GM18951 (cell line): ENCODE measurements at regions not wholly inside any gene's neighbourhood (a gene's known extent, or its start where the extent isn't known, plus 50 kb on each side); places are given as distances from the start of the nearest gene placed in this dataset.
"Not testable (repeated sequence)": the region's sequence is repeated elsewhere in the genome, so short reads cannot be mapped to it uniquely, and the experiment has no call there.

Source experiments
- POLR2A ChIP-seq: IDR thresholded peaks from 4 replicates; pipeline ENCODE4 v1.6.1; 2011; ENCODE audit warnings: mild to moderate bottlenecking; ENCODE audit not compliant: insufficient read length, insufficient read depth; ENCODE audit errors: extremely low read depth
- in situ Hi-C: fragments of 300-500 bp; cut with MboI; formaldehyde crosslinking; loops from one replicate; pipeline ENCODE4 v1.12.0; 2022; ENCODE audit warnings: low sequenced_read_pairs, mixed read lengths, inconsistent platforms; ENCODE audit not compliant: unreplicated experiment

DNA sequence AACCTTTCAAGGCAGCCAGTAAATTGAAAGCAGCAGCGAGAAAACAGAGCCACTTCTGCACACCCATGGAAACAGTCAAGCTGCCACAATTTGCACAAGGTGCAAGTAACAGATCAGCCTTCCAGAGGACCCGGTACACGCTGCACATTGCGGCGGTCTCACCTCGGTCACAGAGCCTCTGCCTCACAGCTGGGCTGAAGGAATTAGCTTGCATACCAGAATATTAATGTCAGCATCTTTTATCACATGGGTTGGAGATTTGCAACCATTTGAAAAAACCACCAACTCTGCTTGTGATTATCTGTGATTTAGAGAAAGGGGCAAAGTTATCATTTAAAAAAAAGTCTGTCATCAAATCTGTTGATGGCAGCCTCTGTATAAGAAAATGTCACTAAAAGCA, 330.5 kb upstream of the TCF4 start:
- in situ Hi-C loops, result no loop called here
- no peak for TF ChIP-seq POLR2A

DNA sequence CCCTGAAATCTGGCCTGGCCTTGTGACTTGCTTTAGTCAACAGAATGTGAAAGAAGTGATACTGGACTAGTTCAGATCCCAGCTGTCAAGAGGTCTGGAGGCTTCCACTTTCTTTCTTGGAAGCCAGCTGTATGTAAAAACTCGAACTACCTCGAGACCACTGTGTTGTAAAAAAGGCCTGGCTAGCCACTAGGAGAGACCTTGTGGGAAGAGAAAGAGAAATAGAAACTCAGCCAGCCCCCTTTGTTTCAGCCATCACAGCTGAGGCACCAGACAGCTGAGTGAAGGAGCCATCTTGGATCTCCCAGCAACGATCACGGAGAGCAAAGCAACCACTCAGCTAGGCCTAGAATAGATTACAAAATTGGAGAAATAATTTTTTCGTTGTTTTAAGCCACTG, 324.9 kb upstream of the TCF4 start:
- no peak for TF ChIP-seq POLR2A
- in situ Hi-C loops, result no loop called here

DNA sequence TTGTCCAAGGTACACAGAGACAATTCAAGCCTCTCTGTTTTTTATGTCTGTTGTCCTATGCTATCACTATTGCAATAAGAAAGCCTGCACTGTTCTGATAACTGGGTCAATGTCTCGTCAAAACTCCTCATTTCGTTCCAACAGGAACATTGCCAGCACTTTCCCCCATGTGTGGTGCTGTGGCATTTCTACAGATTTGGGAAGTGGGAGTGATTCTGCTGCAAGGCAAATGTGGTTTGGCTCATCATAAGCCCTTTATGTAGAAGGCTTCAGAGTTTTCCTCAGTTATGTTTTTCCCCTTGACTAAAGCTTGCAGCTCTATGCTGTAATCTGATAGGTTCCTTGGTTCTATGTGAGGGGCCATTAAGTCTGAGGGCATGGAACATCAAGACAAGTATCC, 324.1 kb upstream of the TCF4 start:
- in situ Hi-C loops, result no loop called here
- TF ChIP-seq POLR2A, result no peak

DNA sequence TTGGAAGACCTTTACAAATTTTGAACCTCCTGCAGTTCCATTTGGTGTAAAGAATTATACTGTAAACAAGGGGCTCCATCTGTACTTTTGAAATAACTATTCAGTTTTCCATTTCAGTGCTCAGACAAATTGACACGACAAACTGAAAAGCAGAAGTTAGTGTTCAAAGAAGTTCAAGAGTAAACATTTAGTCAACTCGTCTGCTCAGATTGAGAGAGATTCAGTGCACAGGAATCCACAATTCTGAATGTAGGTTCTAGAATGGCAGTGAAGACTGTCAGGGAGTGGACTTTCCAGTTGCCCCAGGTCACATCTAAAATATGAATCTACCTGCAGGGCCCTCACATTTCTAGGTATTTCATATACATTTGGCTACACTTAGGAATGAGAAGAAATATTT, 322.3 kb upstream of the TCF4 start:
- in situ Hi-C loops, result no loop called here
- no peak for TF ChIP-seq POLR2A

DNA sequence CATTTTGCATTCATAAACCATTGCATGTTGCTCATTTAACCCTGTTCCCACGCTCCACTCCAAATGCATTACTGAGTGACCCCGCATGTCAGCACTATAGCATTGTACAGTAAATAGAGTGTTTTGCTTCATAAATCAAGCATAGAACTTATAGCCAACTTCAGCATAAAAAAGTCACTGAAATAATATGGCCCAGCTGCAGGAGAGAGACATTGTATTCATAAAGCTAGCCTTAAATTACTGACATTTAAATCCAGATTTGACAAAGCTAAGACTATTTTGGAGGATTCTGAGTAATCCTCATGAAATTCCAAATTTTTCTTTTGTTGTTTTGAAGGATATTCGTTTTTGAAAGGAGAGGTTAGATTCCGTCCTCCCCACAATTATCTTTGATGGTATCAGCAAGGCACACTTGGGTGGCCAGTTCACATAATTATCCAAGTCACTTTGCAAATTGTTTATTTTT, 320.9 kb upstream of the TCF4 start:
- in situ Hi-C loops, result no loop called here
- TF ChIP-seq POLR2A, result no peak

DNA sequence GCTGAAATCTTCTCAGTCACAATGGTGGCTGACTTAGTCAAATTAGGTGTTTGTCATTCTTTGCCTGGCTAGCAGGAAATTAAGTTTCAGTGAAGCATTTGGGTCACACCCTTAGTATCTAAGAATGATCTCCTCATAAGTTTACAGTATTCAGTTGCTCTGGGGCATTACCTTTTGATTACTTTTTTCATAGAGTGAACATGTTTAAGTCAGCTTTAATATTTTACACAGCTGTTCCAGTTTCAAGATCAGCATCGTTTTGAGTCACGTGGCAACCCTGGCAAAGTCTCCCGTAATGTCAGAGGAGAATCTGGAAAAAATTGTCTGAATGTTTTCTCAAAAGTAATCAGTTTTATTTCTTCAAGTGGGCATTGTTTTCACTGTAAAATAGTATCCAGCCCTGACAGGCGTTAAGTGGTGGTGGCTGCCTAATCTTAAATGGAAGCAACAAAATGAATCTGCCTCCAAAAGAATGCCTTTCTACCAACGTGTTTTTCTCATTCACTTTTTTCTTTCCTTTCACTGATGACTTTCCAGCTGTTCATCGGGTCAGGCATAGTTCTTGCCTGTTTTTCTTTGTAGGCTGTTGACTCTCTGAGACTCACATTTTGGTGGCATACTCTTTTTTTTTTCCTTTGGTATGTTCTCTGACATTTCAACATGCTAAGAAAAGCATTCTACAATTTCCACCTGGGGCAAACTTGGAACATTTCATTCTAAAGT, 319.6 kb upstream of the TCF4 start:
- TF ChIP-seq POLR2A, result no peak
- in situ Hi-C loops, result no loop called here

DNA sequence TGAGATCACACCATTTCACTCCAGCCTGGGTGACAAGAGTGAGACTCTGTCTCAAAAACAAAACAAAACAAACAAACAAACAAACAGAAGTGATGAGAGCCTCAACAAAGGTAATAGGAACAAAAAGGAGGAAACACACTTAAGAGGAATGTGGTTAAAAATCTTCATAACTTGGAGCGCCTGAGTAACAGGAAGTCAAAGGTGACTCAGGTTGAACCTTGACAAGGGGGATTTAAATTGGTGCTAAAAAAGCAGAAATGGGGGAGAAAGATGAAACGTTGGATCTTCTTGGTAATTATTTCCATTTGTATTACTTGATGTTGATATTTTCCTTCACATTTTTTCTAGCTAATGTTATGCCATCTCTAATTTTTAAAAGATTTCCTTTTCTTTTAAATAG, 318.5 kb upstream of the TCF4 start:
- in situ Hi-C loops, result no loop called here
- no peak for TF ChIP-seq POLR2A

DNA sequence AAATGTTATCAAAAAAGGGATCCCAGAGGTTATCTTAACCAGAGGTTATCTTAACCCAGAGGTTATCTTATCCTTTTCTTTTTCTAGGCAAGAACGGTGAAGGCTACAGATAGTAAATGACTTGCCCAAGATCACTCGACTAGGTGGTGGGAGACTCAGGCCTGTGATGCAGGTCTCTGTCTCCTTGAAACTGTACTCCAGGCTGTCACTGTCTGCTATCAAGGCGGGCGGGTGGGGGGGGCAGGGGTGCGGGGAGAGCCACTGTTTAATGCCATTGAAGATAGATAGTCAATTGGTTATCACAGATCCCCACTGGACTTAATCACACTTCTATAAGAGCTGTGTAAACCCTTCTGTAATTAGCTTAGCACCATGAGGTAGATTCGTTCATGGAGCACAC, 315.9 kb upstream of the TCF4 start:
- no peak for TF ChIP-seq POLR2A
- in situ Hi-C loops, result no loop called here

DNA sequence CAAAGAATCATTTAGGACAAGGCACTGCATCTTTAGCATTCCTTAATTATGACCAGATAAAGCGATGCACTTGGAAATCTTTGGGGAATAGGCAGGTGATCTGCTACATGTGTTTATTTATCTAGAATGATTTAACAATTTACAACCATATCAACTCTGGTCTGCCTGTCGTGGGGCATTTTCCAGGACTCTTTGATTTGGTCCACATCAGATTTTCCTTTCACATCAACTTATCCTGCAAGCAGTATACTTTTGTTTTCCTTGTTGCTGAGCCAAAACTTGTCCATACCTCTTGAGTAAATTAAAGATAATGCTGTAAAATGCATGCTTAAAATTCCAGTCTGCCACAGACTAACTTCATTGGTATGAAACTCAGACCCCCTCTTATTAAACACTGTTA, 312.4 kb upstream of the TCF4 start:
- no peak for TF ChIP-seq POLR2A
- in situ Hi-C loops, result no loop called here

DNA sequence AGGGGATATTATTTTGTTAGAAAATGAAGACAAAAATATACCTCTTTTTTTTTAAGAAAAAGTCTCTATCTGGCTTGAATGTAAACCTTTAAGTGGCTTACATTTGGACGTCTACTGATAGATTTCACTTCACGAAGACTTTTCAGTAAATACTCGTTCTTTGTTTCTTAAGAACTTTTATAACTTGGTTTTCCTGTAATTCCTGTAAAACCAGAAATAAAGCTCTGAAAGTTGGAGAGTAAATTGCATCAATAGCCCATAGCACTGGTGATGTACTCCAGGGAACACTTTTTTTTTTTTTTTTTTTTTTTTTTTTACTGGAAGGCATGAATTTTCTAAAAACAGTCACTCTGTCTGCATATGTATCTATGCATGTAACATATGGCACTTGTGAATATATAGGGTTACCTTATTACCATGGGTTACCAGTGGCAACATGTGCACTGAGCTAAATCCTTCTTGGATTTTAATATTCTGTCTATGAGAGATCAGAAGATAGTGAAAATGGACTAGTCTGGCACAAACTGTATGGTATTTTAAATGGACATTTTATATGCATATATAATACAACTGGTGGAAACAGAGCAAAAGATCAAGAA, 309.2 kb upstream of the TCF4 start:
- no peak for TF ChIP-seq POLR2A

DNA sequence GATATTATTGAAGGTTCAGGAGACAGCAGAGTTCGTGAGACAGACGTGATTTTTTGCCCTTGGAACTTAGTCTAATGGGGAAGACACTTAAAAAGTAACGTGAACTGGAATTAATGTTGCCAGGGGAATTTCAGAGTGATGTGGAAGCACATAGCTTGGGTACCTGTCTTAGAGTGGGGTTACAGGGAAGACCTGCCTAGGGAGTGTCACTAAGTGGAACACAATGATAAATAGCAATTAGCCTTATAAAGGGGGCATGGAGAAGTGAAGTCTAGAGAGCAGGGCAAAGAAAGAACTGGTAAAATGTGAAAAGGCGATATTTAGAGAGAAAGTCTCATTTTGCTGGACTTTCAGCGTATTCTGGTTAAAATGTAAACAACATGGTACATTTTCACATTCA, 306.0 kb upstream of the TCF4 start:
- no peak for TF ChIP-seq POLR2A
- in situ Hi-C loops, result no loop called here

More for the DNA sequence above, 309.2 kb upstream of the TCF4 start:
- in situ Hi-C loops, result no loop called here

DNA sequence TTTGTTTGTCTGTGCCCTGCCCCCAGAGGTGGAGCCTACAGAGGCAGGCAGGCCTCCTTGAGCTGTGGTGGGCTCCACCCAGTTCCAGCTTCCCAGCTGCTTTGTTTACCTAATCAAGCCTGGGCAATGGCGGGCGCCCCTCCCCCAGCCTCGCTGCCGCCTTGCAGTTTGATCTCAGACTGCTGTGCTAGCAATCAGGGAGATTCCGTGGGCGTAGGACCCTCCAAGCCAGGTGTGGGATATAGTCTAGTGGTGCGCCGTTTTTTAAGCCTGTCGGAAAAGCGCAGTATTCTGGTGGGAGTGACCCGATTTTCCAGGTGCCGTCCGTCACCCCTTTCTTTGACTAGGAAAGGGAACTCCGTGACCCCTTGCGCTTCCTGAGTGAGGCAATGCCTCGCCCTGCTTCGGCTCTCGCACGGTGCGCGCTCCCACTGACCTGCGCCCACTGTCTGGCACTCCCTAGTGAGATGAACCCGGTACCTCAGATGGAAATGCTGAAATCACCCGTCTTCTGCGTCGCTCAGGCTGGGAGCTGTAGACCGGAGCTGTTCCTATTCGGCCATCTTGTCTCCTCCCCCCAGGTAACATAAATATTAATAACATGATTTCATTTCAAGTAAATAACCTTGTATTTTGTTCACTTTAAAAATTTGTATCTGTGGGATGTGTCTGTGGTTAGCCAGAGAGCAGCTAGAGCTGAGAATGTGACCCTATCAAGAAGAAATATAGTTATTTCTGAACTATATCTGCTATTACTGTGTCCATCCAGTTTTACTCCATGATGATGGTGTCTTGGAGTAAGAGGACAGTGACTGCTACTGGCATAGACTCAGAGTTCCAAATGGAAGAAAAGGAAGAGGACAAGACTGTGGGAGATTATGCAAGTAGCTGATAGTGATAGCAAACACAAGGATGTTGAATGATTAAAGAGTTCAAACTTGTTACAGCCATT, 305.1 kb upstream of the TCF4 start:
- in situ Hi-C loops, result not testable (repeated sequence)

DNA sequence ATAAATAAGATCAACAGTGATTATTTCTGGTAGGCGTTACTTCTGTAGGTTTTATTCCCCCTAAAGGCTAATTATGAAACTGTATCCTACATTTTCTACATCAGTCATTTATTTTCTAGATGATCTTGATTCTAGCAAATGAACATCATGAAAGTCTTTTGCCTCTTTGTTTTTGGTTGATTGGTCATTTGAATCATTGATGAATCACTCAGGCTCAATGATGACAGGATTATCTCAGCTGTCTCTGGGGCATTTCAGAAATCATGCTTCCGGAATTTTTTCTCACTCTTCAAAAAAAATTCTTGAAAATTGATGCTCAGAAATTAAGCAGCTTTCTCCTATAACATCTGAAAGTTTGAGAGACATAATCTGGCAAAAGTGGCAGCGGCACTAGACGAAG, 298.9 kb upstream of the TCF4 start:
- TF ChIP-seq POLR2A, result no peak
- in situ Hi-C loops, result no loop called here
